H9 (cell line): ENCODE measurements at regions not wholly inside any gene's neighbourhood (a gene's known extent, or its start where the extent isn't known, plus 50 kb on each side); places are given as distances from the start of the nearest gene placed in this dataset.

Experiments used
- DNase-seq: peaks from one replicate; pipeline ENCODE4 v3.0.0-alpha.2; 2017
- H2AFZ ChIP-seq: one replicate; pipeline ENCODE4 v1.6.1; 2013; ENCODE audit warnings: mild to moderate bottlenecking, low read length, control low read depth, moderate library complexity
- H2AK5ac ChIP-seq: 2 replicates; pipeline ENCODE4 v1.6.1; 2013; ENCODE audit warnings: low read length, control low read depth, mixed read lengths; ENCODE audit not compliant: insufficient read length
- H2BK120ac ChIP-seq: one replicate; pipeline ENCODE4 v1.6.1; 2013; ENCODE audit warnings: low read depth, mild to moderate bottlenecking, low read length, control low read depth, inconsistent platforms; ENCODE audit not compliant: poor library complexity, severe bottlenecking
- H2BK12ac ChIP-seq: 2 replicates; pipeline ENCODE4 v1.6.1; 2013; ENCODE audit warnings: low read length, control low read depth, mixed read lengths, low read depth; ENCODE audit not compliant: insufficient read length
- H2BK15ac ChIP-seq: 2 replicates; pipeline ENCODE4 v1.6.1; 2013; ENCODE audit warnings: low read depth, low read length, control low read depth
- H2BK20ac ChIP-seq: one replicate; pipeline ENCODE4 v1.6.1; 2013; ENCODE audit warnings: low read depth, mild to moderate bottlenecking, low read length, control low read depth, inconsistent platforms; ENCODE audit not compliant: poor library complexity, severe bottlenecking
- H2BK5ac ChIP-seq: 2 replicates; pipeline ENCODE4 v1.6.1; 2013; ENCODE audit warnings: low read length, control low read depth, mixed read lengths; ENCODE audit not compliant: insufficient read length
- H3K14ac ChIP-seq: 2 replicates; pipeline ENCODE4 v1.6.1; 2013; ENCODE audit warnings: low read length, control low read depth; ENCODE audit not compliant: insufficient read depth
- H3K18ac ChIP-seq: 2 replicates; pipeline ENCODE4 v1.6.1; 2013; ENCODE audit warnings: low read depth, mild to moderate bottlenecking, mixed read lengths, low read length, control low read depth; ENCODE audit not compliant: insufficient read length
- H3K23ac ChIP-seq: 2 replicates; pipeline ENCODE4 v1.6.1; 2013; ENCODE audit warnings: low read length, control low read depth, mixed read lengths, low read depth; ENCODE audit not compliant: insufficient read length
- H3K23me2 ChIP-seq: 2 replicates; pipeline ENCODE4 v1.6.1; 2013; ENCODE audit warnings: low read depth, mild to moderate bottlenecking, mixed read lengths, low read length, control low read depth; ENCODE audit not compliant: insufficient read length, poor library complexity, severe bottlenecking
- H3K27ac ChIP-seq: 2 replicates; pipeline ENCODE4 v1.5.1; 2013; ENCODE audit warnings: low read length, control low read depth, mixed read lengths, low read depth; ENCODE audit not compliant: insufficient read length
- H3K27me3 ChIP-seq: 2 replicates; pipeline ENCODE4 v1.6.1; 2013; ENCODE audit warnings: low read length, control low read depth, inconsistent platforms; ENCODE audit not compliant: insufficient read depth
- H3K4ac ChIP-seq: 2 replicates; pipeline ENCODE4 v1.6.1; 2013; ENCODE audit warnings: low read depth, mild to moderate bottlenecking, control low read depth, inconsistent platforms, low read length, moderate library complexity
- H3K4me1 ChIP-seq: 2 replicates; pipeline ENCODE4 v1.6.1; 2013; ENCODE audit warnings: low read length, control low read depth, inconsistent platforms; ENCODE audit not compliant: insufficient read depth
- H3K4me2 ChIP-seq: 2 replicates; pipeline ENCODE4 v1.6.1; 2013; ENCODE audit warnings: low read length, control low read depth, mixed read lengths; ENCODE audit not compliant: insufficient read length, insufficient read depth
- H3K56ac ChIP-seq: 2 replicates; pipeline ENCODE4 v1.6.1; 2013; ENCODE audit warnings: low read depth, mild to moderate bottlenecking, mixed read lengths, low read length, control low read depth; ENCODE audit not compliant: insufficient read length
- H3K79me1 ChIP-seq: 2 replicates; pipeline ENCODE4 v1.6.1; 2013; ENCODE audit warnings: low read depth, mild to moderate bottlenecking, moderate library complexity, low read length, control low read depth, inconsistent platforms; ENCODE audit not compliant: insufficient read depth, poor library complexity, severe bottlenecking
- H3K79me2 ChIP-seq: 2 replicates; pipeline ENCODE4 v1.6.1; 2013; ENCODE audit warnings: low read length, control low read depth, inconsistent platforms; ENCODE audit not compliant: insufficient read depth
- H3K9ac ChIP-seq: 2 replicates; pipeline ENCODE4 v1.6.1; 2013; ENCODE audit warnings: low read length, control low read depth, mixed read lengths; ENCODE audit not compliant: insufficient read length; ENCODE audit errors: extremely low read depth
- H3K9me3 ChIP-seq: one replicate; pipeline ENCODE4 v1.6.1; 2013; ENCODE audit warnings: low read depth, low read length, inconsistent platforms; ENCODE audit not compliant: control insufficient read depth
- H3T11ph ChIP-seq: one replicate; pipeline ENCODE4 v1.6.1; 2013; ENCODE audit warnings: mild to moderate bottlenecking, low read length, control low read depth, inconsistent platforms
- H4K20me1 ChIP-seq: one replicate; pipeline ENCODE4 v1.6.1; 2013; ENCODE audit not compliant: control insufficient read depth, insufficient read length, insufficient read depth
- H4K5ac ChIP-seq: 2 replicates; pipeline ENCODE4 v1.6.1; 2013; ENCODE audit warnings: low read depth, mild to moderate bottlenecking, mixed read lengths, low read length, control low read depth; ENCODE audit not compliant: insufficient read length
- H4K8ac ChIP-seq: replicated peaks from 2 replicates; pipeline ENCODE4 v1.6.1; 2013; ENCODE audit warnings: low read length, control low read depth, mixed read lengths, low read depth; ENCODE audit not compliant: insufficient read length
- H4K91ac ChIP-seq: 2 replicates; pipeline ENCODE4 v1.6.1; 2013; ENCODE audit warnings: low read depth, mild to moderate bottlenecking, moderate library complexity, mixed read lengths, low read length, control low read depth; ENCODE audit not compliant: insufficient read length
- H3K27ac Mint-ChIP-seq, 3 experiments: 2 replicates in 2 of 3; 3 replicates in 1 of 3; pipeline ENCODE4 v1.8.0; 2020 to 2021; ENCODE audit warnings: mixed read lengths in 3 of 3, mild to moderate bottlenecking in 1 of 3, moderate library complexity in 1 of 3
- H3K27me3 Mint-ChIP-seq: 2 replicates; pipeline ENCODE4 v1.8.0; 2021; ENCODE audit warnings: low read depth, mild to moderate bottlenecking, moderate library complexity, mixed read lengths
- H3K36me3 Mint-ChIP-seq, 3 experiments: 2 replicates in 2 of 3; 3 replicates in 1 of 3; pipeline ENCODE4 v1.8.0; 2020 to 2021; ENCODE audit warnings: low read depth in 3 of 3, mixed read lengths in 3 of 3; ENCODE audit not compliant: insufficient read depth in 1 of 3
- H3K4me1 Mint-ChIP-seq, 2 experiments: 2 replicates each; pipeline ENCODE4 v1.8.0; 2020; ENCODE audit warnings: mixed read lengths in 2 of 2
- H3K4me3 Mint-ChIP-seq, 2 experiments: 2 replicates in 1 of 2; 3 replicates in 1 of 2; pipeline ENCODE4 v1.8.0; 2020 to 2021; ENCODE audit warnings: mild to moderate bottlenecking in 2 of 2, mixed read lengths in 2 of 2, moderate library complexity in 1 of 2
- H3K9me3 Mint-ChIP-seq, 2 experiments: 2 replicates in 1 of 2; 3 replicates in 1 of 2; pipeline ENCODE4 v1.8.0; 2020; ENCODE audit warnings: mild to moderate bottlenecking in 2 of 2, mixed read lengths in 2 of 2, moderate library complexity in 1 of 2
- CTCF ChIP-seq: fragments of 200-600 bp; sonication (generic); conservative IDR thresholded peaks from 3 replicates; pipeline ENCODE4 v1.8.0; 2021; ENCODE audit warnings: antibody characterized with exemption, mild to moderate bottlenecking
- WGBS: extraction: QIAGEN DNeasy Blood & Tissue Kit; methylation state at CpG from one replicate; pipeline ENCODE4 v1.1.7; 2013; ENCODE audit warnings: missing lambda C conversion rate, low lambda C conversion rate, mixed read lengths; ENCODE audit not compliant: insufficient read length; ENCODE audit errors: extremely low coverage; 5-methylcytosine and 5-hydroxymethylcytosine counted together

DNA sequence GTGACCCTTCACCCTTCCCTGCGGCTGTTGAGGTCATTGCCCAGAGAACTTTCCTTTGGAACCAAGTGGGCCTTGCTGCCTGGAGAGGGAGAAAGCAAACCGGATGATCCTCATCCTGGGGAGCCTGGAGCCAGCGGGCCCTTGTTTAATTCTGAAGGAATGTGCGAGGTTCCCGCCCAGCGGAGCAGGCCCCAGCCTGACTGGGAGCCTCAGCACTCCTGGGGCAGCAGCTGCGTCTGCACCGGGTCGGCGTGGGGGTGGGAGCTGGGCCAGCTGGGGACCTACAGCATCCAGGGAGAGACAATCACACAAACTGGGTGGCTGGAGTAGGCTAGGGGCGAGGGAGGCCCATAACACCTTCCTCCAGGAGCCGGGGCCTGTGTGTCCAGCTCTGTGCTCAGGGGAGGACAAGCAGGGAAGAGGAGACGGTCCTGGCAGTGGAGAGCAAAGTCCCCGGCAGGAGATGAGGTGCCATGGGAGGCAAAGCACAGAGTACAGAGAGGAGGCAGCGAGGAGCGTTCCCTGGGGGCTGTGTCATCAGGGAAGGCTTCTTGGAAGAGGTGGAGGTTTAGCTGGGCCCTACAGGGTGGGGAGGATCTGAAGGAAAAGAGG lies 61.9 kb upstream of the HAAO start:
- Histone ChIP-seq H3T11ph (no peak overlapping the region), H3K4me2 (no peak overlapping the region), H3K79me1 (no peaks in the 10 kb centered on the region), H3K79me2 (no peaks in the 10 kb centered on the region), H2BK120ac (no peak overlapping the region), H3K56ac (no peak overlapping the region), H2AK5ac (no peak overlapping the region), H2BK15ac (no peak overlapping the region), H2BK20ac (no peak overlapping the region), H3K9me3 (no peaks in the 10 kb centered on the region), H4K20me1 (no peaks in the 10 kb centered on the region), H3K23me2 (no peaks in the 10 kb centered on the region), H2AFZ (no peak overlapping the region), H2BK12ac (no peak overlapping the region), H3K4me1 (no peaks in the 10 kb centered on the region), H4K91ac (no peak overlapping the region), H4K5ac (no peak overlapping the region), H3K14ac (peak overlapping the region; percentile 44; the same call in 1 of the 2 replicates), H3K4ac (no peak overlapping the region), H3K23ac (no peak overlapping the region), H2BK5ac (no peak overlapping the region), H3K9ac (no peak overlapping the region), H3K27ac (no peak overlapping the region), H3K18ac (no peak overlapping the region), H3K27me3 (no peaks in the 10 kb centered on the region), H4K8ac (no peak overlapping the region)
- no CpG with 5 or more reads among the region's 16 CpGs for WGBS
- Mint-ChIP-seq H3K27ac (peak overlapping the region in 2 of 3 experiments; percentile 3 to 78; a peak in 2 of 7 replicates), H3K4me3 (no peak overlapping the region), H3K36me3 (no peaks in the 10 kb centered on the region), H3K9me3 (no peaks in the 10 kb centered on the region), H3K27me3 (no peaks in the 10 kb centered on the region; the same call in 1 of the 2 replicates), H3K4me1 (peaks cover 6 to 23% of the 10 kb centered on the region in 2 experiments)
- no peak for TF ChIP-seq CTCF
- DNase-seq, result no peak
